ENCODE measurements at regions not wholly inside any gene's neighbourhood (a gene's known extent, or its start where the extent isn't known, plus 50 kb on each side); places are given as distances from the start of the nearest gene placed in this dataset.

DNA sequence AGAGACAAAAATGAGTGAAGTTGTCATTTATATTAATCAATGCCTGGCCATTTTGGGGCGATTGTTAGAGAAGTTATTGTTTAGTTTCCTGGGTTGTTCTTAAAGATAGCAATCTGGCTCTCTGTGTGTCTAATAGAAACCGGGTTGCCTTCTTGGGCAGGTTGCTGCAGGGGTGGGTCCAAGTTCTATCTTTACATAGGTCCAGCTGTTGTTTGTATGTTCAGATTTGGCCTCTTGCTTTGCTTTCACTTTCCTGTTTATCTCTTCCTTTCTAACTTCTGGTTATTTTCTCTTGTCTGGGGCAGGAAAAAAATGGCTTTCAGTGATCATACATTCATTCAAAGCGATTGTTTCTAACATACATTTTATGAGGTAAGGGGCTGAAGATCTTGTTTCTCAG lies 128.4 kb upstream of the NOX3 start:
- Mint-ChIP-seq H3K9me3 (no peaks in the 10 kb centered on the region), H3K4me1 (ENCODE audit: low read depth) (peaks cover 10% of the 10 kb centered on the region; the same call in 1 of the 2 replicates), H3K4me3 (no peak overlapping the region), H3K27ac (no peak overlapping the region), H3K27me3 (ENCODE audit: insufficient read depth) (peaks cover 1% of the 10 kb centered on the region; the same call in 1 of the 2 replicates), H3K36me3 (ENCODE audit: low read depth) (no peaks in the 10 kb centered on the region)
- TF ChIP-seq, protein P1, sequence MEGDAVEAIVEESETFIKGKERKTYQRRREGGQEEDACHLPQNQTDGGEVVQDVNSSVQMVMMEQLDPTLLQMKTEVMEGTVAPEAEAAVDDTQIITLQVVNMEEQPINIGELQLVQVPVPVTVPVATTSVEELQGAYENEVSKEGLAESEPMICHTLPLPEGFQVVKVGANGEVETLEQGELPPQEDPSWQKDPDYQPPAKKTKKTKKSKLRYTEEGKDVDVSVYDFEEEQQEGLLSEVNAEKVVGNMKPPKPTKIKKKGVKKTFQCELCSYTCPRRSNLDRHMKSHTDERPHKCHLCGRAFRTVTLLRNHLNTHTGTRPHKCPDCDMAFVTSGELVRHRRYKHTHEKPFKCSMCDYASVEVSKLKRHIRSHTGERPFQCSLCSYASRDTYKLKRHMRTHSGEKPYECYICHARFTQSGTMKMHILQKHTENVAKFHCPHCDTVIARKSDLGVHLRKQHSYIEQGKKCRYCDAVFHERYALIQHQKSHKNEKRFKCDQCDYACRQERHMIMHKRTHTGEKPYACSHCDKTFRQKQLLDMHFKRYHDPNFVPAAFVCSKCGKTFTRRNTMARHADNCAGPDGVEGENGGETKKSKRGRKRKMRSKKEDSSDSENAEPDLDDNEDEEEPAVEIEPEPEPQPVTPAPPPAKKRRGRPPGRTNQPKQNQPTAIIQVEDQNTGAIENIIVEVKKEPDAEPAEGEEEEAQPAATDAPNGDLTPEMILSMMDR (IDR thresholded peaks at IDR 0.05), result no peak
- no peak for DNase-seq

DNA sequence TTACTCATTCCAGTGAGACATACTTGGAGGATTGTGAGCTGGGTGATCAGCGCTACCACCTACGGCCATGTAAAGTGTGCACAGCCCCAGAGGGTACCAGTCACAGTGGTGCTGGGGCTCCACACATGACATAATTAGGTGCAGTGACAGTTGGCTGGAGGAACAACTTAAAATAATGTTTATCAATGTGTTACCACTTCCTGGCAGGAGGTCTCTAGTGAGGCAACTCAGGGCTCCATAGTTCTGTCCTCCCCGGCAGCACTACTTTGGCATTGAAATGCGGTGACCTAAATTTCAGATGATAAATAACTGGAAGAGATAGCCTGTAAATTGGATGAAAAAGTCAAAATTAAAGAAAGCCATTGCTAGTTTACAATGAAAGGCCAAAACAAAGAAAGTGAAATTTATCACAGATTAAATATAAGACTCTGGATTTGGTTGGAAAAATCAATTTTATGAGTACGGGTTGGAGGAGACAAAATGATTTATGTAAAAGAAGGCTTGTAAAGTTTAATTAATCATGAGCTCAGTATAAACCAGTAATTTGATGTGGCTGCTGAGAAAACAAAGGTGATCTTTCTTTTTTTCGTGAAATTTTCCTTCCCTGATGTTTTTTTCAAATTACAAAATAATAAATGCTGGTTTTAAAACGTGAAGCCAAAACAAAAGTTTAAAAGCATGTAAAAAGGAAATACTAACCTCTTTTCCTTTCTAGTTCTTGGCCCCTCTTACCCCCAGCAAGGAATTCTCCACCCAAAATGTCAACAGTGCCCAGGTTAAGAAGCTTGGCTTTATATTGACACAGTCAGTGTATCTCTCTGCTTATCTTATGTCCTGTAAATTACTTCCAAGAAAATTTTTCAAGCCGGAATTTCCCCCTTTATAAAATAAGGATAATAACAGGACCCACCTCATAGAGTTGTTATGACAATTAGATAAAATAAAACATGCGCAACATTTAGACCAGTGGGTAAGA lies 126.7 kb upstream of the NOX3 start:
- Mint-ChIP-seq H3K9me3 (no peaks in the 10 kb centered on the region), H3K4me1 (ENCODE audit: low read depth) (peaks cover 19% of the 10 kb centered on the region), H3K27me3 (ENCODE audit: insufficient read depth) (peaks cover 1% of the 10 kb centered on the region; the same call in 1 of the 2 replicates), H3K4me3 (no peak overlapping the region), H3K27ac (no peak overlapping the region), H3K36me3 (ENCODE audit: low read depth) (no peaks in the 10 kb centered on the region)
- DNase-seq, result no peak
- TF ChIP-seq, protein P1 (IDR thresholded peaks at IDR 0.05), result no peak

DNA sequence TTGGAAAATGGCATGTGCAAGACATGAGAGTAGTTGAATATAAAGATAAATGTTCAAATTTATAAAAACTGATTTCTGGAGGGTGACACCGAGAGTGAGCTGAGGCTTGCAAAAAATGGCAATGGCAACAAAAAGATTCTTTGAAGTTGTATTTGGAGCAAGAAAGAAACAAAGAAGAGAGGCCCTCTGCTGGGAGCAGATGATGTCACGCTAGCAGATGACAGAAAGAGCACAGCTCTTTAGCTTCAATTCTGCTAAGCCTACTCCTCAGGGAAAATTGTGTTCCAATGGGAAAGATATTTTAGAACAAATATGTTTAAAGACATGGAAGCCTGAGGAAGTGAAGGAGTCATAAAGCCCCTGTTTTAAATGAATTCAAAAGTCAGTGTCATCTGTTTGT lies 125.3 kb upstream of the NOX3 start:
- no peak for DNase-seq
- H3K27ac Mint-ChIP-seq, result no peak overlapping the region
- TF ChIP-seq, protein P1 (IDR thresholded peaks at IDR 0.05), result peak; percentile 49
- peaks cover 1% of the 10 kb centered on the region; the same call in 1 of the 2 replicates for H3K27me3 Mint-ChIP-seq (ENCODE audit: insufficient read depth)
- no peaks in the 10 kb centered on the region for H3K36me3 Mint-ChIP-seq (ENCODE audit: low read depth)
- no peak overlapping the region for H3K4me3 Mint-ChIP-seq
- H3K4me1 Mint-ChIP-seq (ENCODE audit: low read depth), result peaks cover 19% of the 10 kb centered on the region
- no peaks in the 10 kb centered on the region for H3K9me3 Mint-ChIP-seq

DNA sequence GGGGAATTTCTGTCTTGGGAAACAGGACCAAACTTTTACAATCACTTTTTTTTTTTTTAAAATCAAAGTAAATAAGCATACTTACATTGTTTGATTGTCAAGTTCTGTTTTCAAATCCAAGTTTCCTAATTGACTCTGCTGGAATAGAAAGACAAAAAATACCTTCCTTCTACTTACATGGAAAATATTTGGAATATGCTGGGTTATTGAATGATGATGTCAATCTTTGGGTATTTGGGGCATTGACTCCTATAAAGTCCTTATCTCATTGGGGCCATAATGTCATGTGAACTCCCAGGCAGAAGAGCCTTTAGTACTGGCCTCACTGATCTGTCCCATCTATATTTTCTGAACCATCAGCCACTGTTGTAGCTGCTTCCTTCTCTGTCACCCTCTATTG lies 122.6 kb upstream of the NOX3 start:
- no peak for DNase-seq
- Mint-ChIP-seq H3K27ac (no peak overlapping the region), H3K9me3 (no peaks in the 10 kb centered on the region), H3K27me3 (ENCODE audit: insufficient read depth) (peaks cover 1% of the 10 kb centered on the region; the same call in 1 of the 2 replicates), H3K4me3 (no peak overlapping the region), H3K4me1 (ENCODE audit: low read depth) (peaks cover 9% of the 10 kb centered on the region), H3K36me3 (ENCODE audit: low read depth) (no peaks in the 10 kb centered on the region)
- TF ChIP-seq, protein P1 (IDR thresholded peaks at IDR 0.05), result no peak

DNA sequence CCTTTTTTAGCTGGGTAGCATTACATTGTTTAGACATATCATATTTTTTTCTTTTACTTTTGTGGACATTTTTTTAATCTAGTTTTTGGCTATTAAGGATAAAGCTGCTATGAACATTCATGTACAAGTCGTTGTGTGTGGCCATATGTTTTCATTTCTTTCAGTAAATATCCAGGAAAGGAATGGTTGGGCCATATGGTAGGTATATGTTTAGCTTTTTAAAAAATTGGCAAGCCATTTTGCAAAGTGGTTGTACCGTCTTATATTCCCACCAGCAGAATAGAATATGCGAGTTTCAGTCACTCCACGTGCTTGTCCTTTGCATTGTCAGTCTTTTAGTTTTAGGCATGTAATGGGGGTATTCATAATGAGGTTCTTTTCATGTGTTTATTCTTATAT lies 106.3 kb upstream of the NOX3 start:
- TF ChIP-seq, protein P1 (IDR thresholded peaks at IDR 0.05), result no peak
- Mint-ChIP-seq H3K27me3 (ENCODE audit: insufficient read depth) (no peaks in the 10 kb centered on the region), H3K27ac (no peak overlapping the region), H3K9me3 (no peaks in the 10 kb centered on the region), H3K4me1 (ENCODE audit: low read depth) (peaks cover 12% of the 10 kb centered on the region; the same call in 1 of the 2 replicates), H3K4me3 (no peak overlapping the region), H3K36me3 (ENCODE audit: low read depth) (no peaks in the 10 kb centered on the region)
- no peak for DNase-seq

Measured in HFFc6 (cell line).